Activated CD4-positive, alpha-beta T cell treated with anti-CD3 and anti-CD28 coated beads, Interleukin-2, amount 50 U/mL, for 24 hours (primary cell): ENCODE measurements at regions not wholly inside any gene's neighbourhood (a gene's known extent, or its start where the extent isn't known, plus 50 kb on each side); places are given as distances from the start of the nearest gene placed in this dataset.

Source experiments
- DNase-seq, 2 donors: peaks; one replicate each; pipeline ENCODE4 v3.0.0-alpha.2; 2020; ENCODE audit warnings: low read depth in 1 of 2, low spot score in 1 of 2

GRCh38 chr22:47465222-47465621 is 702.8 kb downstream of the TBC1D22A start:
- DNase-seq: no peak

- DNase-seq: no peak
Measured at GRCh38 chr22:47463220-47463619, 700.8 kb downstream of the TBC1D22A start.

GRCh38 chr22:47460861-47461260 is 698.4 kb downstream of the TBC1D22A start:
- DNase-seq: no peak

- DNase-seq: no peak
Measured at GRCh38 chr22:47460176-47460575, 697.7 kb downstream of the TBC1D22A start.

- no peak for DNase-seq
Measured at GRCh38 chr22:47458348-47458747, 695.9 kb downstream of the TBC1D22A start.

- no peak for DNase-seq
Measured at GRCh38 chr22:47457509-47458300, 695.3 kb downstream of the TBC1D22A start.

- no peak for DNase-seq
Measured at GRCh38 chr22:47457021-47457420, 694.6 kb downstream of the TBC1D22A start.

GRCh38 chr22:47456031-47456430 is 693.6 kb downstream of the TBC1D22A start:
- no peak for DNase-seq

GRCh38 chr22:47453049-47453448 is 690.6 kb downstream of the TBC1D22A start:
- no peak for DNase-seq

GRCh38 chr22:47452184-47452583 is 689.7 kb downstream of the TBC1D22A start:
- no peak for DNase-seq

GRCh38 chr22:47450876-47451475 is 688.5 kb downstream of the TBC1D22A start:
- DNase-seq: no peak

GRCh38 chr22:47449508-47450270 is 687.2 kb downstream of the TBC1D22A start:
- DNase-seq: no peak

- no peak for DNase-seq
Measured at GRCh38 chr22:47448231-47449223, 686.1 kb downstream of the TBC1D22A start.

GRCh38 chr22:47446821-47447810 is 684.7 kb downstream of the TBC1D22A start:
- DNase-seq: no peak

- DNase-seq: no peak
Measured at GRCh38 chr22:47446331-47446730, 683.9 kb downstream of the TBC1D22A start.

GRCh38 chr22:47445716-47446290 is 683.4 kb downstream of the TBC1D22A start:
- DNase-seq: no peak

- no peak for DNase-seq
Measured at GRCh38 chr22:47445212-47445611, 682.8 kb downstream of the TBC1D22A start.

- DNase-seq: no peak
Measured at GRCh38 chr22:47444746-47445065, 682.3 kb downstream of the TBC1D22A start.
